ENCODE measurements at regions not wholly inside any gene's neighbourhood (a gene's known extent, or its start where the extent isn't known, plus 50 kb on each side); places are given as distances from the start of the nearest gene placed in this dataset.

DNA sequence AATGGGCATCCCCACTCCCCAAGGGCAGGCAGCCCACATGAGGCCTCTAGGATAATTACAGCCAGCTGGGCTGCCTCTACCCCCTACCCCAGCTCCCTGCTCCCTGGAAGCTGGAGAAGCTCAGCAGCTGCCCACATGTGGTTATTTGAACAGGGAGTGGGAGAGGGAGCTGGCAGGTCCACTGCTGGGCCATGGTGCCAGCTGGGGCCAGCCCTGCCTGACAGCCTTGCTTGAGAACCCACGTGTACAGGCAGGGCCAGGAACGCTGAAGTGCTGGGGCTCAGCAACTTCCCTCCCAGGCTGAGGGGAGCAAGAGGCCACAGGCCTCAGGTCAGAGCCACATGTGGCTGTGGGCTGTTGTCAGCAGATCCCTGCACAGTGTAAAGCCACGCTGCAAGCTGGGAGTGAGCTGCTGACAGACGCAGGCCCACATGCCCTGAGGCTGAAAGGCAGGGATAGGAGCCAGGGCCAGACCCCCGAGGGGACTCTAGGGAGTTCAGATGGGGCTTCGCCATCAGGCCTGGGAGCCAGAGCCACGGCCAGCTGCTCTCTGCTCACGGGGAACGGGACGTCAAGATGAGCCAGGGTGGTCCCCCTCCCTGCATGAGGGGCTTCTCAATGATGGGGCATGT, 129.0 kb downstream of the SYF2 start:
- TF ChIP-seq, protein P1, sequence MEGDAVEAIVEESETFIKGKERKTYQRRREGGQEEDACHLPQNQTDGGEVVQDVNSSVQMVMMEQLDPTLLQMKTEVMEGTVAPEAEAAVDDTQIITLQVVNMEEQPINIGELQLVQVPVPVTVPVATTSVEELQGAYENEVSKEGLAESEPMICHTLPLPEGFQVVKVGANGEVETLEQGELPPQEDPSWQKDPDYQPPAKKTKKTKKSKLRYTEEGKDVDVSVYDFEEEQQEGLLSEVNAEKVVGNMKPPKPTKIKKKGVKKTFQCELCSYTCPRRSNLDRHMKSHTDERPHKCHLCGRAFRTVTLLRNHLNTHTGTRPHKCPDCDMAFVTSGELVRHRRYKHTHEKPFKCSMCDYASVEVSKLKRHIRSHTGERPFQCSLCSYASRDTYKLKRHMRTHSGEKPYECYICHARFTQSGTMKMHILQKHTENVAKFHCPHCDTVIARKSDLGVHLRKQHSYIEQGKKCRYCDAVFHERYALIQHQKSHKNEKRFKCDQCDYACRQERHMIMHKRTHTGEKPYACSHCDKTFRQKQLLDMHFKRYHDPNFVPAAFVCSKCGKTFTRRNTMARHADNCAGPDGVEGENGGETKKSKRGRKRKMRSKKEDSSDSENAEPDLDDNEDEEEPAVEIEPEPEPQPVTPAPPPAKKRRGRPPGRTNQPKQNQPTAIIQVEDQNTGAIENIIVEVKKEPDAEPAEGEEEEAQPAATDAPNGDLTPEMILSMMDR (IDR thresholded peaks at IDR 0.05): no peak
- TF ChIP-seq POLR2A (IDR thresholded peaks at IDR 0.05): no peak
